HepG2 (cell line): ENCODE measurements at regions not wholly inside any gene's neighbourhood (a gene's known extent, or its start where the extent isn't known, plus 50 kb on each side); places are given as distances from the start of the nearest gene placed in this dataset.

Experiments used
- ATAC-seq: fragments of 200-7000 bp; cut with Tn5 transposase; 3 replicates; pipeline ENCODE4 v1.9.1; 2020; ENCODE audit warnings: mild to moderate bottlenecking, moderate library complexity
- BruUV-seq: library from RNA; stranded (reverse); fragments of 400-500 nt; replicated peaks from 2 replicates; lab custom pipeline; 2021; lab: Mats Ljungman, UMichigan
- CTCF ChIA-PET: fragments of 300-600 bp; formaldehyde crosslinking; extraction: SDS; loops from one replicate; lab custom pipeline; 2021; ENCODE audit warnings: low total read pairs, inconsistent platforms, low intra/inter-chr PET ratio; lab: Yijun Ruan, JAX
- POLR2A ChIA-PET: fragments of 350-600 bp; sonication (Branson Sonifier 250); formaldehyde crosslinking; loops from one replicate; lab custom pipeline; 2020; ENCODE audit warnings: antibody characterized with exemption, inconsistent platforms; lab: Yijun Ruan, JAX
- DNase-seq: peaks from one replicate; pipeline ENCODE4 v3.0.0-alpha.2; 2015; ENCODE audit warnings: low spot score
- FAIRE-seq: peaks from 3 replicates; lab custom pipeline; 2011; peaks lifted over from hg19 to GRCh38; lab: Jason Lieb, UNC
- H2AFZ ChIP-seq: one replicate; pipeline ENCODE4 v1.6.1; 2011; ENCODE audit warnings: low read length, inconsistent platforms
- H3K27ac ChIP-seq: fragments of 300-600 bp; 3 replicates; pipeline ENCODE4 v1.8.0; 2011; ENCODE audit warnings: mixed run types, mild to moderate bottlenecking, mixed read lengths, low read length, inconsistent platforms; ENCODE audit not compliant: insufficient read depth; ENCODE audit errors: extremely low read length
- H3K27me3 ChIP-seq, 2 experiments: fragments of 200-600 bp in 1 of 2; 2 replicates in 1 of 2; 3 replicates in 1 of 2; pipeline versions ENCODE4 v1.6.0 to v1.8.0; 2011; ENCODE audit warnings: low read length in 2 of 2, mild to moderate bottlenecking in 2 of 2, moderate library complexity in 2 of 2, inconsistent platforms in 1 of 2; ENCODE audit not compliant: insufficient read depth in 2 of 2, control insufficient read depth in 1 of 2
- H3K36me3 ChIP-seq, 2 experiments: fragments of 200-600 bp in 1 of 2; replicated peaks in 1 of 2; 2 replicates in 1 of 2; 3 replicates in 1 of 2; pipeline versions ENCODE4 v1.5.1 to v1.8.0; 2011; ENCODE audit warnings: low read length in 2 of 2, inconsistent platforms in 1 of 2; ENCODE audit not compliant: insufficient read depth in 2 of 2, control insufficient read depth in 1 of 2
- H3K4me1 ChIP-seq: 2 replicates; pipeline ENCODE4 v1.5.1; 2012; ENCODE audit warnings: low read length, inconsistent platforms; ENCODE audit not compliant: insufficient read depth
- H3K4me2 ChIP-seq: 2 replicates; pipeline ENCODE4 v1.6.0; 2011; ENCODE audit warnings: low read depth, low read length, inconsistent platforms
- H3K4me3 ChIP-seq, 3 experiments: fragments of 200-600 bp in 1 of 3; sonication (generic), shearing (Covaris generic) in 1 of 3; replicated peaks in 1 of 3; 2 replicates each; pipeline ENCODE4 v1.5.1; 2011 to 2016; ENCODE audit warnings: low read length in 3 of 3, inconsistent platforms in 2 of 3, low read depth in 2 of 3, mild to moderate bottlenecking in 2 of 3, control low read depth in 1 of 3, mixed read lengths in 1 of 3; ENCODE audit not compliant: insufficient read depth in 1 of 3
- H3K79me2 ChIP-seq: one replicate; pipeline ENCODE4 v1.6.1; 2011; ENCODE audit warnings: low read length, inconsistent platforms; ENCODE audit not compliant: insufficient read depth
- H3K9ac ChIP-seq: 2 replicates; pipeline ENCODE4 v1.6.0; 2011; ENCODE audit warnings: mild to moderate bottlenecking, low read depth, low read length, inconsistent platforms; ENCODE audit not compliant: insufficient read depth
- H3K9me3 ChIP-seq: 2 replicates; pipeline ENCODE4 v1.5.1; 2012; ENCODE audit warnings: mild to moderate bottlenecking, low read length
- H4K20me1 ChIP-seq: 2 replicates; pipeline ENCODE4 v1.6.0; 2011; ENCODE audit warnings: inconsistent platforms, mild to moderate bottlenecking, low read length, moderate library complexity; ENCODE audit not compliant: insufficient read depth
- ASH2L ChIP-seq: fragments of 300-600, 200-600 bp; sonication (generic); IDR thresholded peaks from 2 replicates; pipeline ENCODE4 v1.7.0; 2017; ENCODE audit warnings: low read depth, mild to moderate bottlenecking, moderate library complexity, mixed read lengths, low read length; ENCODE audit not compliant: insufficient read length
- FOXO1 ChIP-seq: sonication (generic); formaldehyde crosslinking; IDR thresholded peaks from 2 replicates; pipeline ENCODE4 v1.4.0; 2020; ENCODE audit warnings: missing genetic modification reagents
- HNRNPLL ChIP-seq: fragments of 200-400 bp; formaldehyde crosslinking; IDR thresholded peaks from 2 replicates; pipeline ENCODE4 v1.6.1; 2017; ENCODE audit warnings: mild to moderate bottlenecking, low read depth, low read length; ENCODE audit not compliant: poor library complexity, severe bottlenecking
- KAT2B ChIP-seq: fragments of 150-350 bp; IDR thresholded peaks from 2 replicates; pipeline ENCODE4 v1.6.1; 2014; ENCODE audit warnings: low read depth, low read length, borderline replicate concordance
- KLF9 ChIP-seq: IDR thresholded peaks from 2 replicates; pipeline ENCODE4 v1.6.1; 2016; ENCODE audit warnings: low read depth
- NR2F1 ChIP-seq, 2 experiments: fragments of 450-650 bp in 1 of 2; formaldehyde crosslinking in 1 of 2; IDR thresholded peaks; 2 replicates each; pipeline versions ENCODE4 v1.5.0 to v1.6.1; 2016 to 2020; ENCODE audit warnings: mild to moderate bottlenecking in 1 of 2, missing compliant biosample characterization in 1 of 2, missing genetic modification reagents in 1 of 2, moderate library complexity in 1 of 2
- SNAPC5 ChIP-seq: sonication (generic); formaldehyde crosslinking; IDR thresholded peaks from 2 replicates; pipeline ENCODE4 v1.8.1; 2023; ENCODE audit warnings: mild to moderate bottlenecking, missing genetic modification reagents, borderline replicate concordance
- ZBTB10 ChIP-seq: sonication (generic); formaldehyde crosslinking; IDR thresholded peaks from 2 replicates; pipeline ENCODE4 v1.4.0; 2020; ENCODE audit warnings: missing genetic modification reagents, borderline replicate concordance
- ZBTB4 ChIP-seq: sonication (generic); formaldehyde crosslinking; IDR thresholded peaks from 2 replicates; pipeline ENCODE4 v1.4.0; 2020; ENCODE audit warnings: missing genetic modification reagents, mild to moderate bottlenecking, borderline replicate concordance
- ZFP1 ChIP-seq: IDR thresholded peaks from 2 replicates; pipeline ENCODE4 v1.6.1; 2016
- ZFP41 ChIP-seq: sonication (generic); formaldehyde crosslinking; IDR thresholded peaks from 2 replicates; pipeline ENCODE4 v1.4.0; 2020; ENCODE audit warnings: mild to moderate bottlenecking, missing genetic modification reagents, borderline replicate concordance
- ZNF10 ChIP-seq: sonication (generic); formaldehyde crosslinking; IDR thresholded peaks from 2 replicates; pipeline ENCODE4 v1.4.0; 2020; ENCODE audit warnings: mild to moderate bottlenecking, low read depth, missing genetic modification reagents, borderline replicate concordance
- ZNF510 ChIP-seq: sonication (generic); formaldehyde crosslinking; IDR thresholded peaks from 2 replicates; pipeline ENCODE4 v1.4.0; 2020; ENCODE audit warnings: low read depth, mild to moderate bottlenecking, missing genetic modification reagents
- ZNF619 ChIP-seq: sonication (generic); formaldehyde crosslinking; IDR thresholded peaks from 2 replicates; pipeline ENCODE4 v1.4.0; 2020; ENCODE audit warnings: mild to moderate bottlenecking, missing genetic modification reagents
- ZNF710 ChIP-seq: sonication (generic); formaldehyde crosslinking; IDR thresholded peaks from 2 replicates; pipeline ENCODE4 v1.5.0; 2020; ENCODE audit warnings: mild to moderate bottlenecking, missing genetic modification reagents, borderline replicate concordance
- WGBS: methylation state at CpG from one replicate; pipeline ENCODE4 v1.1.6; 2017; ENCODE audit warnings: low lambda C conversion rate; 5-methylcytosine and 5-hydroxymethylcytosine counted together
- in situ Hi-C: cut with HindIII; loops from 2 replicates; pipeline ENCODE4 v1.10.0; 2017; ENCODE audit warnings: low pct_unique_long_range_greater_than_20kb; ENCODE audit not compliant: extremely low pct_ligation_motif_present
- intact Hi-C: fragments of 100-400 bp; cut with micrococcal nuclease; formaldehyde crosslinking; loops from one replicate; pipeline ENCODE4 v1.10.0; 2022; ENCODE audit not compliant: unreplicated experiment

- POLR2A ChIA-PET = no interaction called here
- ATAC-seq = no peak
- no TSS peak for BruUV-seq
- no peak overlapping the region for H3K27ac ChIP-seq
- in situ Hi-C loops (no loop called here), intact Hi-C loops (no loop called here)
- H3K36me3 ChIP-seq = no peaks in the 10 kb centered on the region
- FAIRE-seq = no peak
- no peaks in the 10 kb centered on the region for H3K27me3 ChIP-seq
- no peaks in the 10 kb centered on the region for H3K4me1 ChIP-seq
- H4K20me1 ChIP-seq = no peaks in the 10 kb centered on the region
- peaks cover 11% of the 10 kb centered on the region; the same call in 1 of the 2 replicates for H3K9me3 ChIP-seq
- H2AFZ ChIP-seq = no peak overlapping the region
- H3K4me2 ChIP-seq = no peak overlapping the region
- 52% methylated on average over 4 of the region's 4 CpGs for WGBS
- no peak overlapping the region for H3K4me3 ChIP-seq
- H3K79me2 ChIP-seq = no peaks in the 10 kb centered on the region
- TF ChIP-seq ZNF10 = no peak
- no peak for TF ChIP-seq ZNF619 (CRISPR knock-in tag)
- TF ChIP-seq ZNF710 (CRISPR knock-in tag) = no peak
- TF ChIP-seq ZNF510 (CRISPR knock-in tag) = no peak
- TF ChIP-seq ZFP1 (CRISPR knock-in tag) = no peak
- no peak for TF ChIP-seq FOXO1 (CRISPR knock-in tag)
- TF ChIP-seq NR2F1 (CRISPR knock-in tag; IDR thresholded peaks at IDR 0.05) = no peak
- TF ChIP-seq ZBTB4 = no peak
- TF ChIP-seq KLF9 (CRISPR knock-in tag) = no peak
- no peak for TF ChIP-seq ZBTB10 (CRISPR knock-in tag)
- TF ChIP-seq SNAPC5 (CRISPR knock-in tag) = no peak
- TF ChIP-seq ASH2L = no peak
- TF ChIP-seq KAT2B = no peak
- no peak for TF ChIP-seq HNRNPLL
- TF ChIP-seq ZFP41 (CRISPR knock-in tag) = no peak
- no peak overlapping the region for H3K9ac ChIP-seq
- DNase-seq = no peak
- CTCF ChIA-PET = no interaction called here
Measured at GRCh38 chr12:29907461-29907860, 123.7 kb upstream of the TMTC1 start.
